Tongue (tissue), 1 donor: ENCODE measurements at regions not wholly inside any gene's neighbourhood (a gene's known extent, or its start where the extent isn't known, plus 50 kb on each side); places are given as distances from the start of the nearest gene placed in this dataset.

Experiments
- DNase-seq: peaks from one replicate; pipeline ENCODE4 v3.0.0-alpha.2; 2015

DNA sequence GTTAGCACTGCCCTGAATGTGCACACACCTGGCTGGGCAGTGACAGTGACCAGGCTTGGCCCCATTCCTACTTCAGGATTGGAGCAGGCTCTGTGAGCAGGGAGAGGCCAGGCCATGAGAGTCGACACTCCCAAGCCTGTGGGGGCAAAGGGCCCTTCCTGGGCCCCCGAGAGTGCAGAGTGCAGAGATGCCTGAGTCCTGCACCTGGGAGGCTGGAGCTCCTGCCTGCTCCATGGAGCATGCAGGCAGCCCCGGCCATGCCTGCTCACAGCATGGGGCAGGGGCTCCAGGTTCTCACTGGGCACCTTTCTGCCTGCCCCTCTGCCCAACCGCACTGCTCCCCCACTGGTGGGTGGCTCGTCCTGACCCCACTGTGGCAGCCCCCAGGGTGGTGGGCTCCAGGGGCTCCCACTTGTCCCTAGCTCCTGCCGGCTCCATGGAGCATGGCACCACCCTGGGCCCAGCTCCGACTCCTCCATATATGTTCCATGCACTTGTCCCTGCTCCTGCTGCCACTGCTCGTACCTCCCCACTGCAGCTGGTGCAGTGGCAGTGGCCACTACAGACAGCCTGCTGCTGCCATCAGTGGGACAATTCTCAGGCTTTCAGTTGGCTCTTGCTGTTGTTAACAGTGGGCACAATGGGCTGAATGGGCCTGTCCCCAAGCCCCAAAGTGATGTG is 282.0 kb downstream of the RPRM start:
- no peak for DNase-seq

DNA sequence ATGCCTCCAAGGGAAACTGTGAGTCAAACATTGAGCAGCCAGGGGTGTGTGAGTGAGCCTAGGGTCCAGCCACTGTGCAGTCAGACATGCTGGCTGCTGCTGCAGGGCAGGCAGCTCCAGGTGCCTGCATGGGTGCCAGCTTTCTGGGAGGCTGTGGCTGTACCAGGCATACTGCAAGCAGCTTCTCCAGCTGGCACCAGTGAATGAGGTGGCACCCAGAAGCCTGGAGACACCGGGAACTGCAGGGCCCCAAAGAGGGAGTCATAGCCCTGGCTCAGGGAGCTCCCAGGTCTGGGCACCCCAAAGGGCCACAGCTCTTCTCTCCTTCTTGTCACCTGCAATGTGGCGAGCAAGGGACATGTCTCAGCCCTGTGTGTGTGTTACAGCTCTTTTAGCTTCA is 283.2 kb downstream of the RPRM start:
- DNase-seq, result no peak

DNA sequence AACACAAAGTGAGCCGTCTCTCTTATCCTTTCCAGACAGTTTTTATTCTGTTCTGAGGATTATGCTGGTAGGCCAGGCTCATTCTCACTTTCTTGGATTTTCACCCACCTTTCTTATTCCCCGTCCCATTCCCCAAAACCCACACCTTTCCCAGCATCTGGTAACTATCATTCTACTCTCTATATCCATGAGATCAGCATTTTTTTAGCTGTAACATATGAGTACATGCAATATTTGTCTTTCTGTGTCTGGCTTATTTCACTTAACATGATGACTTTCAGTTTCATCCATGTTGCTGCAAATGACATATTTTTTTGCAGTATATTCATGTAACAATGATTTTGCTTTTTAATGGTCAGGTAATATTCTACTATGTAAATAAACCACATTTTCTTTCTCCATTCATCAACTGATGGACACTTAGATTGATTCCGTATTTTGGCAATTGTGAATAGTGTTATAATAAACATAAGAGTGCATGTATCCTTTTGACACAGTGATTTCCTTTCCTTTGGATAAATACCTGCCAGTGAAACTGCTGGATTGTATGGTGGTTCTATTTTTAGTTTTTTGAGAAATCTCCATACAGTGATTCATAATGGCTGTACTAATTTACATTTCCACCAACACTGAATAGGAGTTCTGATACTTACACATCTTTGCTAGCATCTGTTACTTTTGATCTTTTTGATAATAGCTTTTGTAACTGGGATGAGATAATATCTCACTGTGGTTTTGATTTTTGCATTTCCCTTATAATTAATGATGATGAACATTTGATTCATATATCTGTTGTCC is 289.3 kb downstream of the RPRM start:
- DNase-seq, result no peak

DNA sequence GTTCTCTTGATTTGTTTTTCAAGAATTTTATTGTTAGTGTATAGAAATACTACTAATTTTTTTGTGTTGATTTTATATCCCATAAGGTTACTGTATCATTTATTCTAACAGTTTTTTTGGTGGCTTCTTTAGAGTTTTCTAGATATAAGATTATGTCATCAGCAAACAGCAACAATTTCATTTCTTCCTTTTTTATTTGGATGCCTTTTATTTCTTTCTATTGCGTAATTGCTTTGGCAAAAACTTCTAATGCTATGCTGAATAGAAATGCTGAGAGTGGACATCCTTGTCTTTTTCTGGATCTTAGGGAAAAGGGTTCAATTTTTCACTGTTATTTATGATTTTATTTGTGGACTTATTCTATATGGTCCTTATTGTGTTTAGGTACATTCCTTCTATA is 298.8 kb downstream of the RPRM start:
- DNase-seq, result no peak

DNA sequence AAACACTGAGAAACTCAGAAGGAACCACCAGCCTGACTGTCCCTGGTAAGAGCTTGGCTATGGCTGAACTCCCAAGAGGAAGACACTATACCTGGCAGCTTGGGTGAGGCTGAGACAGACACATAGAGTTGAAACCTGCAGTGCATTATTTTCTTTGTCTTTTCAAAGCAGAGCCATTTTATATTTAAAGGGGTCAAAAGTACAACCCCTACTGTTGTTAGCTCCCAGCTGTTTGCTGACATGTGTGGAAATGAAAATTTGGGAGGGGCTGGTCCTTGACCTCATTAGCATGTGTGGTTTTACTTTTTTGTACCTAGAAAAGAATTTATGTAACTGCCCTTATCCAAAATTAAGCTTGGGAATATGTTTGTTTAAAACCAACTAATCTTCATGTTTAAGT is 309.0 kb downstream of the RPRM start:
- peak; percentile 28 for DNase-seq

DNA sequence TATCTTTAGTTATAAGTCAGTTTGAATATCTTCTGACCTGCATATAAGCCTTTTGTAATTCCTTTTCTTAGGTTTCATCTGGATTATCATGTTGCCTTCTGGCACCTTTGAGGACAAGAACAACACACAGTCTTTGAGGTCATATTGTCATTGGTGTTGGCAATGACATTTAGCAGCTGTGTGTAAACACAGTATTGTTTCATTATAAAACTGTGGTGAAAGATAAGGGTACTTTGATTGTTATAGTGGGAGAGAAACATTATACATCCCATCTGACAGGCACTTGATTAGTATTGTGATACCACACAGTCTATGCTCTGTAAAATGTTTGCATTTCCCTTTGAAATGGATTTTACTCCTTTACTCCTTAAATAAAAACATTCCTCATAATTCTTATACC is 313.5 kb downstream of the RPRM start:
- no peak for DNase-seq

DNA sequence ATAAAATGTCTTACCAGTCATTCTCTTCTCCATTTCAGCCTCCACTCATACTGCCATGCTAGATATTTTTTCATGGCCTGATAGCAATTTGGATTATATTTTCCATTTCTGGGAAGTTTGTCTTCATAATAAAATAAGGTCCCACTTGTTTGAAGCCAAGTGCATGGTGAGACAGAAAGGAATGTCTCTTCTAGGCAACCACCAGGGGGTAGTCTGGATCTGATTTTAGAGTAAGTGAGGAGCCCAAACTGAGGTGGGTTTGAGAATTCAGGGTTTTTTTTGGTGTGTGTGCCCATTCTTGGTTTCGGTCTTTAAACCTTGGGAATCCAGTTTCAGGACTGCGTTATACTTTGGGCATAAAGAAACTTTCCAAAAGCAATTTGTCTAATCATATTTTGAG is 315.5 kb downstream of the RPRM start:
- DNase-seq, result peak; percentile 67

DNA sequence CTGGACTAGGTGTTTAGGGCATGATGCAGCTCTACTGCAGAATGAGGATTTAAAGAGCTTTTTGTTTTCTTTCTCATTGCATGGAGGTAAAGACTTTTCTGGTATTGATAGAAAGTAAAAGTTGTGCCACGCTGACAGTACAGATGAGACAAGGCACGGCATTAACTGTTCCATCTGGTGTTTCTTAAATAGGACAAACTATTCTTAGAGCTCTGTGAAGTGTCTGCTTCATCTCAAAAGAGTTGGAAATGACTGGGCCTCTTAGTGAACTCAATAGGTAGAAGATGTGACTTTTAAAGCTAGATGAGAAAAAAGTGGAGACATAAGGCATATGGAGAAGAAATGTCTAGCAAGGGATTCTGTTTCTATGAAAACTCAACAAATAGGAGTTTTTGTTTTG is 321.8 kb downstream of the RPRM start:
- DNase-seq, result no peak

DNA sequence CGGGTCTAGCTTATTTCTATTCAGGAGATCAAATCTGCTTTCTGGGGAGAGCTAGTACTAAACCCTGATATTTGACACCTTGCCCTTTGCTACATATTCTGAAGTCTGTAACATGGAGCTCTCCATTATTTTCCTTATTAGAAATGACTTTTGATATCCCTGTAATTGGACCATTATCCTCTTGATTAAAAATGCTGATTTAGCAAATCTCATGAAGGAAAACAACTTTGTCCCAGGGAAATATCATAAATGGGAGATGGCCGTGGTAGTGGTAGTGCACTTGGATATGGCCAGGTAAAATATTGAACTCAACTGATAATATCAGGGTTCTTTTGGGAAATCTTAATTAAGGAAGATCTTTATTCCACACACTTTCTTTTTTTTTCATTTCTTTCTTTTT is 326.5 kb downstream of the RPRM start:
- DNase-seq, result no peak

DNA sequence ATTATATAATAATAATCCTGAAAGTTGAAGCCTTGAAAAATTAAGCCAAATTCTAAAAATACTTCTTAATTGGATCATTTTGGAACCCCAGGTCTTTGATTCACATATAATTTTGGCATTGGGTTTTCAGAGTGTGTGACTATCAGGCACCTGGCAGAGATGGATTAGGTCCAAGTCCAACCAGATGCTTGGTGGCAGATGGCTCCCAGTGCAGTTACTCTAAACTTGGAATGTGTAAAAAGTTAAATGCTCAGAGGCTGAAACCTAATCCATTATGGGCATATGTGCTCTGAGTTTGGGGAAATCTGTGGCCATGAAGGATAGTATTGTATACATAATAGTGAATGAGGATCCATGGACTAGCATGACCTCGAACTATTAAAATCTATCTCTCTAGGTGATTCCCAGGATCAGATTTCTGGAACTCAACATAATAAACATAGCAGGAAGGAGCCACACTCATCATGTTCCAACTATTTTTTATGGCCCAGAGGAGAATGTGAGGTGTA is 333.0 kb downstream of the RPRM start:
- DNase-seq, result peak; percentile 54

DNA sequence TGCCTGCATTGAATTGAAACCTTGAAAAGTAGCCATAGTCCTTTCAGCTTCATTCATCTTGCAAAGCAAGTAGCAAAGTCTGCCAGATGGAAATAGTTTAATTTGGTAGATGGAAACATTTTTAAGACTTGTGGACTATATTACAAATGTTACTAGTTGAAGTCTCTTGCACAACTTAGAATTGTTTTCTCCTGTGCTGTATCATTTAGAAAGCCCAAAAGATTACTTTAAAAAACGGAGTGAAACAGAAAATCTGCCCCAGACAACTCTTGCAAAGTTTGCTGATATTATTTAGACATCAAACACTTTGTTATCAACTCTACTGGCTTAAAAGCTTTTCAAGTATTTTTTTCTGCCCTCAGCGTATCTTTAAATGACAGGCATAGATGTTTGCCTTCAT is 335.0 kb downstream of the RPRM start:
- no peak for DNase-seq

DNA sequence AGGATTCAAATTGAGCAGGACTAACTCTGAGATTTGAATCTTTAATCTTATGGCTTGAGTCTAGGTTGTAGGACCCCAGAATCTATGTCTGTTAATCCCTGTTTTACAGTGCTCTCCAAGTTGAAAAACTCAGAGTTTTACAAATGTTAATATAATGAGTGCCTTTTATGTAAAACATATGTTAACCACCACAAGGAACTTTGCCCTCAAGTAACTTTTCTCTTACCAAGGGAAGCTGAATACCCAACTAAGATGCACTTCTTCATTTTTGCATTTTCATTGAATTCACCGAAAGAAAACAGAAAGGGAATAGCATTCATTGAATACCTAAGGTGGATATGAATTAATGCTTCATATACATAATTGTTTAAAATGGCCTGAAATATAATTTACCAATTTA is 338.1 kb downstream of the RPRM start:
- no peak for DNase-seq

DNA sequence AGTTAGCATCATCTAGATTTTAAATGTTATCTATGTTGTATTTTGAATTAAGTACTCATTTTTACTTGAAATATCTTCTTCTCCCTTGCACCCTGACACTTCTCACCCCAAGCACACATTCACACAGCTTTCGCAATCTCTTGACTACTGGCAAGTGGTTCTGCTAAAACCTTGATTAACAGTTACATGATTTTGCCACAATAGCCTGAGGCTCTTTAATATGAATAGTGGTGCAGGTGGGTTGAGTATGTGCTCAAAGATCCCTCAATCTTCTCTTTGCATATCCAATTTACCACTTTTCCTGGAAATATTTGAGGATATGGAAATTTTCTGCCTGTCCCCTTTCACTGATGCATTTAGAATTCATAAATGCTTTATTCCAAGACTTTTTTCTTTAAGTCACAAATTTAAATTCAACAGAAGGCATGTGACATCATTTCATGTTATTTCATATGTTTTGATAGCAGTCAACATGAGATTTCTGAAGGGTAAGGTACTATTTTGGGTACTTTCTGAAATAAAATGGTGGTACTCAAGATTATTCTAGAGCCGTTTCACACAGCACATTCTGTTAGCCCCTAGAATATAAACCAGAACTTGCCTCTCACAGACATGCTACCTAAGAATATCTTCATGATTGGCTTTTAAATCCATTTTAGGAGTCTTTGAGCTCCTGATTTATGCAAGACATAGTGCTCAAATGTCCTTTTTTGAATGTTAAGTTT is 339.7 kb downstream of the RPRM start:
- no peak for DNase-seq

DNA sequence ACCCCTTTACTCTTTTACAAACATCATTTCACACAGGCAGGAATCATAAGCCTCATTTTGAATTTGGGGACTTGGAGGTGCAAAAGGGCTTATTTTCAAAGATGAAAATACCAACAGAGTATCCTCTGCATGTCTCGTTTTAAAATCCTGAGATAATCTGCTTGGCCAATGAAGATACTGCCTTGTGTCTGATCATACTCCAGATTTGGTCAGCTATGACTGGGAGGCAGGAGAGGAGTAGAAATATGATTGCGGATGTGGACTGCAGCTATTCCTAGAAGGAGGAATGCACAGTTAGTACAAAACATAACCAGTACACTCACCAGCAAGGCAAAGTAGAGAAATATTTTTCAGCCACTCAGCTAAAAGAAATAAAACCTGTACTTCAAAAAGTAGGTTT is 342.3 kb downstream of the RPRM start:
- no peak for DNase-seq

DNA sequence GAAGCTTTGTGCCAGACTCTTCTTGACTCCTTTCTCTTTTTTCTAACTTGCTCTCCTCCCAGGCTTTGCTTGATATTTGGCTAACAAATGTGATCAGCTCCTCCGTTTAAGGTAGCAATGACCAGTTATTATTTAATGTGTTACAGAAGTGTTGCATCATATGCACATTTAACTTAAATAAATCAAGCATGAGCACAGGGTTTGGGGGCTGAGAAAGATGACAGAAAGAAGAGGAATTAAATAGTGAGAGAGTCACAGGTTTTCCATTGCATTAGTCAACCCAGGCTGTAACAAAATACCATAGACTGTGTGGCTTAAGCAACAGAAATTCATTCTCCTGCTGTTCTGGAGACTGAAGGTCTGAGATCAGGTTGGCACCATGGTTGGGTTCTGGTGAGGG is 343.8 kb downstream of the RPRM start:
- DNase-seq, result no peak

DNA sequence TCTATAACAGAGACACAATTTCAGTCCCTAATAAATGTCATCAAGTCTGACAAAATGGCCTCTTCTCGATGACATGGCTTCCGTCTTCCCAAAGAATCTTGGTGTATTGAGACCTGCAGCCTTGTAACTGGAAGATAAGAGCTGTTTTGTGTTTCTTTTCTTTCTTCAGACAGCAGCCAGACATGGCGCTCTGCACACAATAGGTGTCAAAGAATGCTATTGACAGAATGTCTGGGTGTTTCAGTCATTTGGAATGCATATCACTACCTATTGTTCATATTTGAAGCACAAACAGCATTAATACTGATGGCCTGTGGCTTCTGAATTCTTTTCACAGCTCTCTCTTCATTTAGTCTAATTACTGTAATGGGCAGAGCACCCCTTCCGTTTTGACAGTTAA is 344.8 kb downstream of the RPRM start:
- DNase-seq, result no peak

DNA sequence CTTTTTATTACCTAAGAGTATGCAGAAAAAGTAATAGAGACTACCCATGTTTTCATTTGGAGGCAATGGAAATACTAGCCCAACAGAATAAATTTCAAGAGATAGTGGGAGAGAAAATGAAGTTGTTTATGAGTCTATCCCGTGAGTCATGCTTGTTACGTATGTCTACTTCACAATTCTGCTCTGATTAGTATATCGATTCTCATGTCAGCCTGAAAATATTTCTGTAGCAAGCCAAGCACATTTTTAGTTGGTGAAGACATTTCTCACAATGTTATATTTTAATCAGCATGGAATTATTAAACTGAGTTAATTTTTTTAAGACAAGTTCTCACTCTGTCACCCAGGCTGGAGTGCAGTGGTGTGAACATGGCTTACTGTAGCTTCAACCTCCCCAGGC is 346.1 kb downstream of the RPRM start:
- no peak for DNase-seq

DNA sequence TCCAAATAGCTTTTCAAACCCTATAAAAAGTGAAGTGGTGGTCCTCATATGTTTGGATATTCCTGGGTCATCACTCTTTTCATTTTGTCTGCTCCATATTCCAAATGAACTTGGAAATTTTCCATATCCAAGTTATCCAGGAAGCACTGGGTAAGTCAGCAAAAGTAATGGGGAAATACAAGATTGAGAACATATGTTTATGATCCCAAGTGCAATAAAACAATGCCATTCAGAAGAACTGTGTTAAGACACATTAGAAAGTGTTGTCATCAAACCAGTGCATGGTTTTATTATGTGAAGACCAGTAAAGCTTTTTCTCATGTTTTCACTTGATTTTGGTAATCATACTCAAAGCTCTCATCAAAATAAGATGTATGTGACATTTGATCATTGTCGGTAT is 363.4 kb downstream of the RPRM start:
- no peak for DNase-seq

DNA sequence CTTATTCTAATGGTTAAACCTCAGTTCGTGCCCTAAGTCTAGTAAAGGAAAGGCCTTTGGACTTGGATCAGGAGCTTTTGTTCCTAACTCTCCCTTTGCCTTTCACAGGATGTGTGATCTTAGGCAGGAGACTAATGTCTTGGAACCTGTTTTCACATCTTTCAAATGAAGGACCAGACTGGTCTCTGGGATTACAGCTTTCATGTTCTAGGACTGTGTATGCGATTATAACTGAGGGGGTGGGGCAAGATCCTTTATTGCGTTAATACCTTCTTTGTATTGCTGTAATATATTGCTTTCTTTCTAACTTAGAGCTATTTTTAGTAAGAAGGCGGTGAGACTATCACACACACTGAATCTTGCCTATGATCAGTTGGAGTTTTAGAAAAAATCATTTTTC is 368.1 kb downstream of the RPRM start:
- DNase-seq, result no peak

DNA sequence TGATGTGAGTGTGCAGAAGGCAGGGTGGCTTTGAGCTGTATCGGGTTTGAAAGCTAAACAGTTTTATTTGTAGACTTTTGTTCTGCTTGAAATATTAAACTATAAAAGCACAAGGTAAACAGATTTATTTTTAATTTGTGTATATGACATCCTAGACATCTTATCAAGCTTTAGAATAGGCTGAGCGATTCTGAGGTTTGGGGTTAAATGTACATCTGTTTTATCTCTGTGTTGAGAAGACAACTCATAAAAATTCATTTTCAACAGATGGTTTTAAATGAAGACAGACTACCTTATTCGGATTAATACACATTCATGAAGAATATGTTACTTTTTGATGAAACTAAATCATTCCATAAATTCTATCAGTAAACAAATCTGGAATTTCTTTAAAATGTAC is 368.8 kb downstream of the RPRM start:
- DNase-seq, result no peak

DNA sequence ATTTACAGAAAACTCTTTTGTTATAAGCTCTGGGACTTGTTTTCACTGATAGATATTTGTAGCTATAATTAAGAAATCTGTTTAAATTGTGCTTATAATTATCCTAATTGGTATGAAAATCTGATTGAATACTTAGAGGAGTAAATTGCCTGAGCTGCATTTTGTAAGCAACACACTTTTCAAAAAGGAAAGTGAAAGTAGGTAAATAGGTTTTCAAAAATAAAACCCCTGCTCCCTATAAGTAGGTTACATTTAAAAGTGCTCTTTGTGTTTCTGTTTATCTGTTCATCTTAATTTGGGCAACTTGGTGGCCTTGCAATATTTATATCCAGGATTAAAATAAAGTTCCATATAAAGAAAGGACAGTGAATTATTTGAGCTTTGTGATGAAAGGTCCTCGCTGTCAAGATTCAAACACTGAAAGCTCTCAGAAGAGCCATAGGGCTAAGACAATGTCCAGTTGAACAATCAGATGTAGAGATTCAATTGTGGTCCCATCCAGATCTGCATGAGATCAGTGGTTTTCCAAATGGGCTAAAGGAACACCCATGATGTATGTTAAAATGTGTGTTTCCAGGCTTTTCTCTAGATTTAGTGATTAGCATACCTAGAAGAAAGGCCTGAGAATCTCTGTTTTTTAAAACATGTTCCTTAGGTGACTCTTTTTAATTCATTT is 371.6 kb downstream of the RPRM start:
- DNase-seq, result no peak

DNA sequence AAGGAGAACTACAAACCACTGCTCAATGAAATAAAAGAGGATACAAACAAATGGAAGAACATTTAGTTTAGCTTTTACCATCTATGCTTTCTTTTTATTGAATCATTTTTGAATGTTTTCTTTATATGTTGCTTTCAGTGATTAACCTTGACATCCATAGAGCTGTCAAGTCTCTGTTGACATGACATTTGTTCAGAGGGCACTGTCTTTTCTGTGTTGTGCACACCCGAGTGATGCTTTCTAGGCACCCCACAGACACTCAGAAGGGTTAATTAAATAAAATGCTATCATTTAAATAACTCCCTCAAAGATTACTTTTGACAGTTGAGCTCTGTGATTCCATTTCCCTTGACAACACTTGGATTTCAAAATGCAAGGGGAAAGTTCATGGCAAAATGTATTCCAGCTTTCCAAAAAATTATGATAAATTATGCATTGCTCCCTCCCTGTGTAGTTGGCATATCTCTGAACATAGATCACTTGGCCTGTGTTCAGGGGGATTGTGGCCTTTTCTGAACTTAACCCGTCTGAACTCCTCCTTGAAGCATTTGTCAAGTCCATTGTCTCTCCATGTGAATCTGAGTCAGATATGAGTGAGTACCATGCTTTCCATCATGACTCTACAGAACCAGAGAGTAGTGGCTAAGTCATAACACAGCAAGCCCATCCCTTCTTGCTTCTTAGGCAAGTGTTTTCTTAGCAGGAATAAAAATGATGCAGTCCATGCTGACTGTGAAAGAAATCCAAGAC is 372.6 kb downstream of the RPRM start:
- DNase-seq, result no peak
